Endothelial cell of umbilical vein (primary cell): ENCODE measurements at regions not wholly inside any gene's neighbourhood (a gene's known extent, or its start where the extent isn't known, plus 50 kb on each side); places are given as distances from the start of the nearest gene placed in this dataset.
A peak's percentile ranks its signal among the peaks of the same experiment; 100 is the strongest.

Experiments used
- BruUV-seq: library from RNA; stranded (reverse); fragments of 400-500 nt; replicated peaks from 2 replicates; lab custom pipeline; 2021; lab: Mats Ljungman, UMichigan
- CTCF ChIA-PET: fragments of 300-600, 350-600 bp; sonication (Branson Sonifier 250); formaldehyde crosslinking; loops from one replicate; lab custom pipeline; 2021; ENCODE audit warnings: antibody characterized with exemption, inconsistent platforms; lab: Charles Lee
- POLR2A ChIA-PET: fragments of 300-600, 350-600 bp; sonication (Branson Sonifier 250); formaldehyde crosslinking; loops from one replicate; lab custom pipeline; 2021; ENCODE audit warnings: antibody characterized with exemption, inconsistent platforms; lab: Charles Lee
- DNase-seq: peaks from one replicate; pipeline ENCODE4 v3.0.0-alpha.2; 2011; ENCODE audit warnings: low read depth, low spot score
- FAIRE-seq: peaks from 2 replicates; lab custom pipeline; 2011; peaks lifted over from hg19 to GRCh38; lab: Jason Lieb, UNC
- H2AFZ ChIP-seq: 2 replicates; pipeline ENCODE4 v1.6.0; 2012; ENCODE audit warnings: low read depth, low read length, control low read depth, inconsistent platforms
- H3K27ac ChIP-seq: 2 replicates; pipeline ENCODE4 v1.5.1; 2011; ENCODE audit warnings: low read depth, mild to moderate bottlenecking, control low read depth, low read length, moderate library complexity; ENCODE audit not compliant: insufficient read depth
- H3K27me3 ChIP-seq, 2 experiments: 2 replicates each; pipeline versions ENCODE4 v1.6.0 to v1.6.1; 2011; ENCODE audit warnings: low read length in 2 of 2, mixed read lengths in 1 of 2; ENCODE audit not compliant: control insufficient read depth in 2 of 2, insufficient read depth in 2 of 2
- H3K36me3 ChIP-seq, 2 experiments: 2 replicates in 1 of 2; 3 replicates in 1 of 2; pipeline ENCODE4 v1.5.1; 2011; ENCODE audit warnings: low read length in 2 of 2, mild to moderate bottlenecking in 1 of 2, moderate library complexity in 1 of 2; ENCODE audit not compliant: control insufficient read depth in 2 of 2, insufficient read depth in 2 of 2; ENCODE audit errors: extremely low read depth in 1 of 2
- H3K4me1 ChIP-seq: 3 replicates; pipeline ENCODE4 v1.5.1; 2011; ENCODE audit warnings: mild to moderate bottlenecking, low read length; ENCODE audit not compliant: control insufficient read depth, insufficient read depth; ENCODE audit errors: extremely low read depth
- H3K4me2 ChIP-seq: 2 replicates; pipeline ENCODE4 v1.6.1; 2011; ENCODE audit warnings: low read length, control low read depth, mixed read lengths; ENCODE audit not compliant: insufficient read depth
- H3K4me3 ChIP-seq, 3 experiments: fragments of 200-600 bp in 1 of 3; sonication (generic), shearing (Covaris generic) in 1 of 3; replicated peaks in 1 of 3; 2 replicates each; pipeline ENCODE4 v1.5.1; 2011 to 2016; ENCODE audit warnings: control low read depth in 3 of 3, low read length in 3 of 3, mild to moderate bottlenecking in 2 of 3, inconsistent platforms in 1 of 3, low read depth in 1 of 3, moderate library complexity in 1 of 3; ENCODE audit not compliant: insufficient read depth in 1 of 3
- H3K79me2 ChIP-seq: 2 replicates; pipeline ENCODE4 v1.6.0; 2012; ENCODE audit warnings: low read length, inconsistent platforms; ENCODE audit not compliant: control insufficient read depth, insufficient read depth
- H3K9ac ChIP-seq: replicated peaks from 2 replicates; pipeline ENCODE3; 2011; ENCODE audit warnings: low read length, control low read depth; ENCODE audit not compliant: insufficient read depth; ENCODE audit errors: extremely low read depth
- H3K9me1 ChIP-seq: replicated peaks from 3 replicates; pipeline ENCODE4 v1.6.0; 2011; ENCODE audit warnings: mild to moderate bottlenecking, low read length; ENCODE audit not compliant: control insufficient read depth, insufficient read depth; ENCODE audit errors: extremely low read depth
- H3K9me3 ChIP-seq: replicated peaks from 2 replicates; pipeline ENCODE4 v1.5.1; 2012; ENCODE audit warnings: low read length, inconsistent platforms; ENCODE audit not compliant: control insufficient read depth, insufficient read depth
- H4K20me1 ChIP-seq: replicated peaks from 2 replicates; pipeline ENCODE3; 2011; ENCODE audit warnings: mild to moderate bottlenecking, low read length; ENCODE audit not compliant: control insufficient read depth, insufficient read depth; ENCODE audit errors: extremely low read depth
- CTCF ChIP-seq, 2 donors: IDR thresholded peaks; 1 replicate in 1 of 2; 2 replicates in 1 of 2; pipeline ENCODE4 v1.5.1; 2011; ENCODE audit warnings: low read length in 2 of 2, mild to moderate bottlenecking in 2 of 2, moderate library complexity in 2 of 2, control low read depth in 1 of 2, inconsistent platforms in 1 of 2, low read depth in 1 of 2; ENCODE audit not compliant: insufficient read depth in 1 of 2; ENCODE audit errors: extremely low read depth in 1 of 2
- EZH2 ChIP-seq: IDR thresholded peaks from 2 replicates; pipeline ENCODE4 v1.6.1; 2012; ENCODE audit warnings: borderline replicate concordance, low read depth, mild to moderate bottlenecking, moderate library complexity, low read length, inconsistent platforms; ENCODE audit not compliant: severe bottlenecking
- GATA2 ChIP-seq: IDR thresholded peaks from 2 replicates; pipeline ENCODE4 v1.7.0; 2011; ENCODE audit warnings: low read depth, mild to moderate bottlenecking, moderate library complexity, mixed read lengths, low read length; ENCODE audit not compliant: insufficient read length, insufficient read depth
- MAX ChIP-seq: IDR thresholded peaks from 2 replicates; pipeline ENCODE4 v1.6.1; 2011; ENCODE audit not compliant: insufficient read depth, insufficient read length
- dilution Hi-C: fragments of 300-500 bp; cut with MboI; formaldehyde crosslinking; loops from one replicate; pipeline ENCODE4 v1.15.0; 2019; ENCODE audit warnings: low sequenced_read_pairs; ENCODE audit not compliant: extremely low pct_ligation_motif_present
- intact Hi-C: fragments of 100-400 bp; cut with micrococcal nuclease; formaldehyde crosslinking; loops from one replicate; pipeline ENCODE4 v1.10.0; 2022

GRCh38 chr7:46685051-46685450 lies 764.0 kb upstream of the IGFBP3 start:
- H3K27me3 ChIP-seq = no peaks in the 10 kb centered on the region
- H3K9ac ChIP-seq = no peak overlapping the region
- H3K79me2 ChIP-seq = no peaks in the 10 kb centered on the region
- TF ChIP-seq MAX = no peak
- TF ChIP-seq EZH2 = no peak
- TF ChIP-seq CTCF (IDR thresholded peaks at IDR 0.05; ENCODE audit: extremely low read depth in 1 of 2, insufficient read depth in 1 of 2, low read depth in 1 of 2, low read length in 2 of 2) = peak in 1 of 2 donors; percentile 28
- TF ChIP-seq GATA2 = no peak
- no peaks in the 10 kb centered on the region for H3K4me1 ChIP-seq
- no peak overlapping the region for H3K4me2 ChIP-seq
- no peak overlapping the region for H2AFZ ChIP-seq
- H3K9me3 ChIP-seq = no peaks in the 10 kb centered on the region
- BruUV-seq = no TSS peak
- DNase-seq (peak; percentile 31), FAIRE-seq (peak; percentile 63)
- no peak overlapping the region for H3K4me3 ChIP-seq
- no peaks in the 10 kb centered on the region for H4K20me1 ChIP-seq
- H3K9me1 ChIP-seq = no peaks in the 10 kb centered on the region
- dilution Hi-C loops (no loop called here), intact Hi-C loops (loop anchor here (1.0 kb wide), 1 partner anchor 403 kb away; no protein-coding TSS in a partner anchor)
- ChIA-PET CTCF (interaction anchor here (0.7 to 1.6 kb wide), 3 partner anchors 14 to 412 kb away, joined by 3 to 4 read pairs (median 3); no protein-coding TSS in a partner anchor), POLR2A (no interaction called here)
- H3K27ac ChIP-seq = no peak overlapping the region
- no peaks in the 10 kb centered on the region for H3K36me3 ChIP-seq
